Keratinocyte (primary cell): ENCODE measurements at regions not wholly inside any gene's neighbourhood (a gene's known extent, or its start where the extent isn't known, plus 50 kb on each side); places are given as distances from the start of the nearest gene placed in this dataset.
"Not testable (repeated sequence)": the region's sequence is repeated elsewhere in the genome, so short reads cannot be mapped to it uniquely, and the experiment has no call there.

Experiments used
- EZH2 ChIP-seq: IDR thresholded peaks from one replicate; pipeline ENCODE4 v1.6.1; 2012; ENCODE audit warnings: inconsistent platforms, mild to moderate bottlenecking, low read length, moderate library complexity
- TF ChIP-seq, protein P1 (sequence below), 3 experiments: IDR thresholded peaks in 1 of 3; conservative IDR thresholded peaks in 1 of 3; optimal IDR thresholded peaks in 1 of 3; 2 replicates in 2 of 3; 3 replicates in 1 of 3; pipeline versions ENCODE3 to v1.5.1; 2011; ENCODE audit warnings: low read length in 3 of 3, mild to moderate bottlenecking in 3 of 3, moderate library complexity in 2 of 3, control low read depth in 1 of 3, inconsistent platforms in 1 of 3; ENCODE audit not compliant: insufficient read depth in 2 of 3; ENCODE audit errors: extremely low read depth in 1 of 3

DNA sequence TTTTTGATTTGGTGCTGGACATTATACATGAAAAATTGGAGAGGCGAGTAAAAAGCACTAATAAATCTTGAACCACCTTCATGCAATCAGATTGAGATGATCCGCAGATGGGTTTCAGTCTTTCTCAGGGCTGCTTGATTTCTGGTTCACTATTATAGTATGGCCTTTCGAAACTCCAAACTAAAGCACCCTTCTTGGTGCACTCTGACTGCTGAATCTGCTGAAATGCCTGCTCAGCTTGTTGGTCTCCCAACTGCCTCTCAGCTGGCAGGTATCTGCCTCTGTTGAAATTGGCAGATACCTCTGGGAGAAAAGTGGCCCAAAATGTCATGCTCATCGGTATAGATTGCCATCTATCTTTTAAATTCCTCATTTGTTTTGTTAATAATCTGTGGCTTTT is 102.5 kb upstream of the WIPF3 start:
- TF ChIP-seq, protein P1, sequence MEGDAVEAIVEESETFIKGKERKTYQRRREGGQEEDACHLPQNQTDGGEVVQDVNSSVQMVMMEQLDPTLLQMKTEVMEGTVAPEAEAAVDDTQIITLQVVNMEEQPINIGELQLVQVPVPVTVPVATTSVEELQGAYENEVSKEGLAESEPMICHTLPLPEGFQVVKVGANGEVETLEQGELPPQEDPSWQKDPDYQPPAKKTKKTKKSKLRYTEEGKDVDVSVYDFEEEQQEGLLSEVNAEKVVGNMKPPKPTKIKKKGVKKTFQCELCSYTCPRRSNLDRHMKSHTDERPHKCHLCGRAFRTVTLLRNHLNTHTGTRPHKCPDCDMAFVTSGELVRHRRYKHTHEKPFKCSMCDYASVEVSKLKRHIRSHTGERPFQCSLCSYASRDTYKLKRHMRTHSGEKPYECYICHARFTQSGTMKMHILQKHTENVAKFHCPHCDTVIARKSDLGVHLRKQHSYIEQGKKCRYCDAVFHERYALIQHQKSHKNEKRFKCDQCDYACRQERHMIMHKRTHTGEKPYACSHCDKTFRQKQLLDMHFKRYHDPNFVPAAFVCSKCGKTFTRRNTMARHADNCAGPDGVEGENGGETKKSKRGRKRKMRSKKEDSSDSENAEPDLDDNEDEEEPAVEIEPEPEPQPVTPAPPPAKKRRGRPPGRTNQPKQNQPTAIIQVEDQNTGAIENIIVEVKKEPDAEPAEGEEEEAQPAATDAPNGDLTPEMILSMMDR (optimal IDR thresholded peaks at IDR 0.05 in 1 of 3, IDR thresholded peaks at IDR 0.05 in 1 of 3, conservative IDR thresholded peaks at IDR 0.05 in 1 of 3; ENCODE audit: extremely low read depth in 1 of 3, insufficient read depth in 2 of 3, low read length in 3 of 3): not testable (repeated sequence)
- TF ChIP-seq EZH2: not testable (repeated sequence)
